GM18505 (cell line): ENCODE measurements at regions not wholly inside any gene's neighbourhood (a gene's known extent, or its start where the extent isn't known, plus 50 kb on each side); places are given as distances from the start of the nearest gene placed in this dataset.

Experiments
- ATAC-seq: cut with Tn5 transposase; IDR thresholded peaks from one replicate; pipeline ENCODE4 v1.9.1; 2021; ENCODE audit not compliant: unreplicated experiment
- POLR2A ChIP-seq: IDR thresholded peaks from 4 replicates; pipeline ENCODE4 v1.6.1; 2011; ENCODE audit warnings: borderline replicate concordance; ENCODE audit not compliant: insufficient read depth, insufficient read length; ENCODE audit errors: extremely low read depth

- ATAC-seq = no peak
- no peak for TF ChIP-seq POLR2A
Observed at GRCh38 chr12:115506822-115507559, 770.5 kb downstream of the MED13L start.

- peak; percentile 82 for ATAC-seq
- no peak for TF ChIP-seq POLR2A
Observed at GRCh38 chr12:115504306-115505290, 772.9 kb downstream of the MED13L start.

- no peak for TF ChIP-seq POLR2A
- no peak for ATAC-seq
Observed at GRCh38 chr12:115500872-115501271, 776.6 kb downstream of the MED13L start.

- ATAC-seq = no peak
- TF ChIP-seq POLR2A = no peak
Observed at GRCh38 chr12:115495300-115495699, 782.2 kb downstream of the MED13L start.

- no peak for TF ChIP-seq POLR2A
- ATAC-seq = no peak
Observed at GRCh38 chr12:115492553-115492952, 784.9 kb downstream of the MED13L start.

- ATAC-seq = no peak
- no peak for TF ChIP-seq POLR2A
Observed at GRCh38 chr12:115491511-115492250, 785.8 kb downstream of the MED13L start.

- TF ChIP-seq POLR2A = no peak
- ATAC-seq = no peak
Observed at GRCh38 chr12:115489253-115489652, 788.2 kb downstream of the MED13L start.

- TF ChIP-seq POLR2A = no peak
- no peak for ATAC-seq
Observed at GRCh38 chr12:115485967-115486366, 791.5 kb downstream of the MED13L start.

GRCh38 chr12:115485503-115485902 lies 792.0 kb downstream of the MED13L start:
- ATAC-seq = no peak
- no peak for TF ChIP-seq POLR2A

GRCh38 chr12:115482943-115483342 lies 794.5 kb downstream of the MED13L start:
- no peak for ATAC-seq
- no peak for TF ChIP-seq POLR2A

GRCh38 chr12:115481141-115481540 lies 796.4 kb downstream of the MED13L start:
- ATAC-seq = peak; percentile 71

GRCh38 chr12:115478505-115478904 lies 794.5 kb upstream of the TBX3 start:
- ATAC-seq = no peak
- TF ChIP-seq POLR2A = no peak

More at GRCh38 chr12:115481141-115481540, 796.4 kb downstream of the MED13L start:
- no peak for TF ChIP-seq POLR2A
